T-helper 2 cell (primary cell): ENCODE measurements at regions not wholly inside any gene's neighbourhood (a gene's known extent, or its start where the extent isn't known, plus 50 kb on each side); places are given as distances from the start of the nearest gene placed in this dataset.
"Not testable (repeated sequence)": the region's sequence is repeated elsewhere in the genome, so short reads cannot be mapped to it uniquely, and the experiment has no call there.

ENCODE experiments used
- DNase-seq, 5 experiments: peaks; one replicate each; pipeline versions ENCODE4 v3.0.0 to v3.0.0-alpha.2; 2012 to 2022

DNA sequence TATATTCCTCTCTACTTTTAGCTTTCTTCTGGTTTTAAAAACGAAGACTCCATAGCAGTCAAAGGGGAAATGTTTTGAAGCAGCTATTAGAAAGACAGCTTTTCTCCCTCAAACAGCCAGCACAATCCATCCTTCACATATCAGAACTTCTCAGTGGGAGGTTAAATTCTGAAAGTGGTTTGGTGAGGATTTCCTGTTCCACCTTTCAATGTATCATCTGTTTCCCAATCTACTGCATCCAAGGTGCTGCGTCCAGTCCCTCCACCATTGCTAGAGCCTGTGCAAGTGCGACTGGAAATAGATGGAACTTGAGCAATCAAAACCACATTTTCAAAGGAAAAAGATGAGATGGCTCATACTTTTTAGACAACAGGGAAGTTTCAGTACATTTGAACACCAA lies 508.3 kb upstream of the ARID1B start:
- no peak for DNase-seq

DNA sequence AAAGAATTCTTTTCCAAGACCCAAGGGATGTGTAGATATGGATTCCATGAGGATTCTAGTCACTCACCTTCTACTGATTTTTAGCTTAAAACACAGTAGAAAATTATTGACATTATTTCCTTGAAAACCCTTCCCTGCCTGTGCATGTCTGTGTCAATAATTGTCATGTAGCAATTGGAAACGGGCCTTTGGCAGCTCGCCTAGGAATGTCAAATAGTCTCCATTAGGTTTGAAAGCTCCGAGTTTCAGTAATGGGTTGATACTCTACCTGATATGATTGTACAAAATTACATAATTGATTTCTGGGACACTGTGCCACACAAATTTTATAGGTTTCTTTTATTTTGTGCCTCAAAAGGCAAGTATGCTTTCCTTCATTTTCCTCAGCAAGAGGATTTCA lies 515.2 kb upstream of the ARID1B start:
- DNase-seq, result no peak

DNA sequence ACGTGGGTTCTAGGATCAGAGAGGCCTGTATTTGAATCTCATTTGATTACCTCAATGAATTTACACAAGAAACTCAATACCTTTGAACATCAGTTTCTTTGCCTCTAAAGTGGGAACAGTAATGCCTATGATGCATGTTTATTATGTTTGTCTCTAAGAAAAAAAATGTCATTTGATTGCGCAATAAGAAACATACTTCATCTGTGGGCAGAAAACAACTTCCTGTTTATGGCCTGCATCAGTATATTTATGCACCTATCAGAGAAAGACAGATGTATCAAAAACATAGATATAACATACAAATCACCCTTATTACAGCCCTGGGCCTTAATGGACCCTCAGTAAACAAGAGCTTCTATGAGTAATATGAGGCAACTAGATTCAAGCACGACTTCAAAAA lies 516.4 kb upstream of the ARID1B start:
- no peak for DNase-seq

DNA sequence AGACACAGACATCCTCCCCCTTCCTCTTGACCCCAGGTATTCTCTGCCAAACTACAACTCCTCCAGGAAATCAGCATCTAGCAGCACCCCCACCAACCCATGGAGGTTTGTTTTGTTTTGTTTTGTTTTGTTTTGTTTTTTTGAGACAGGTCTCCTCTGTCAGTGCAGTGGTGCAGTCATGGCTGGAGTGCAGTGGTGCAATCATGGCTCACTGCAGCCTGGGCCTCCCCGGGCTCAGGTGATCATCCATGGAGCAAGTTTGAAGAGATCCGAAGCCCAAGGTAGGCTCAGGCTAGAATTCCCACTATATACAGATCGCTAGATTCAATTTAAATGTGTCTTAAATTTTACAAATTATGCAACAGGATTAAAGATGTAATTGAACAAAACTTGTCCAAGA lies 518.2 kb upstream of the ARID1B start:
- DNase-seq, result no peak

DNA sequence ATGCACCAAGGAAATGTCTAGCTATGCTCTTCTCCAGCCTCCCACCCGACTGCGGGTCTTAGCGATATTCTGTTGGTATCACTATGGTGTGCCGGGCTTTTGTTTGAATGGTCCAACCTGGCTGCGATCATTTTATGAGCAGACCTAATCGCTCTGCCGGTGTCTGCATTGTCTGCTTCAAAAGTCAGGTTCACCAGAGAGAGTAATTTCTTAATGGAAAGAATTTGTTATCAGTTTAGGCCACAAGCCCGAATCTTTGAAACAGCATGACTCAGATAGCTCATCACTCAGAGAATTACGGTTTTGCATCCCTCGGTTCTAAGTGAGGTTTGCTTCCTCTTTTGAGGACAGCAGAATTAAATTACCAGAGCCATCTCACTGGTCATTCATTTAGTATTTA lies 521.0 kb upstream of the ARID1B start:
- peak in 1 of 5 experiments; percentile 23 for DNase-seq

DNA sequence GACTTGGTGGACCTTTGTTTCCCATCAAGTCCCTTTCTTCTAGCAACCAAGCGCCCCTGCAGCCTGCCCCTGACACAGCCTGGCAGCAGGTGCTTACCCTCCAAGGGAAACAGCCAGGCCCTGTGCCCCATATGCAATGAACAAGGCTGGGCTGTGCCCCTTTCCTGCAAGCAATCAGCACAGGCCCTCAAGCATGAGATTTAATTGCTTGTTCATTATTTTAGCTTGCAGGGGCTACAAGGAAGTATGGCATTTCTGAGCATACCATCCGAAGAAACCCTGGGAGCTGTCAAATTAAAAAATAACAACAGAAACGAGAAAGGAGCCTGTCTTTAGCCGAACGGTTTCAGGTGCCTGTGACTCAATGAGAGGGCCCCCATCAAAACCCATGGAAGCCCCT lies 522.9 kb upstream of the ARID1B start:
- DNase-seq, result no peak

DNA sequence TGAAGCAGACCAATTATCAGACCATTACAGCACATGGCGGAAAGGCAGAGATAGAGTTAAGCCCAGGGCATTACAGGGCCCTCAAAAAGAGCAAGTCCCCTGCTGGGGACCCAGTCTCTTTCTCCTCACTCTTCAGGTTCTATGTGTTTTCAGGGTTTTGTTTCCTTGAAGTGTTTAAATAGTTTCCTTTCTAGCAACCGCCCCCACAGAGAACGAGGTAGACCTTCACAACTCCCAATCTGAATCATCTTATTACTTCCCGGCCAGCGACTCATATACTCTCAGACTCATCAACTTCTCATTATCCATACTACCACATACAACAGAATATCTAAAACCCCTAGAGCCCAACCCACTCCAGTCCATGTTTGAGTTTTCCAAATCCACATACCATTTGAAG lies 526.6 kb upstream of the ARID1B start:
- DNase-seq, result peak in 1 of 5 experiments; percentile 40

DNA sequence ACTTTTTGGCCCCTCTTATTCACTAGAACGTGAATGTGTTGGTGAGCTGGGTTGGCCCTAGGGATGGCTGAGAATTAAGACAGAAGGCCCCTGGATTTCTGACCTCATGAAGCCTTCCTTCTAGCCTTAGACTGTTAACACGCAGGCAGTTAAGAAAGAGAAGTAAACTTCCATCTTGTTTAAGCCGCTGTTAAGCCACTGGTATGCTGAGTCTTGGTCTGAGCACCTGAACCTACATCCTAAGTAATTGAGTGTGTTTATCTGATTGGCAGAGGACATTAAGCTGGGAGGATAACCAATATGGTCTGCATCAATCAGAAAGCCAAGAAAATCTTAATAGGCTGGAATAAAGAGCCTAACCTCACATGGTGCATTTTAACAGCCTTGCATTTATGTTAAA lies 535.0 kb upstream of the ARID1B start:
- no peak for DNase-seq

DNA sequence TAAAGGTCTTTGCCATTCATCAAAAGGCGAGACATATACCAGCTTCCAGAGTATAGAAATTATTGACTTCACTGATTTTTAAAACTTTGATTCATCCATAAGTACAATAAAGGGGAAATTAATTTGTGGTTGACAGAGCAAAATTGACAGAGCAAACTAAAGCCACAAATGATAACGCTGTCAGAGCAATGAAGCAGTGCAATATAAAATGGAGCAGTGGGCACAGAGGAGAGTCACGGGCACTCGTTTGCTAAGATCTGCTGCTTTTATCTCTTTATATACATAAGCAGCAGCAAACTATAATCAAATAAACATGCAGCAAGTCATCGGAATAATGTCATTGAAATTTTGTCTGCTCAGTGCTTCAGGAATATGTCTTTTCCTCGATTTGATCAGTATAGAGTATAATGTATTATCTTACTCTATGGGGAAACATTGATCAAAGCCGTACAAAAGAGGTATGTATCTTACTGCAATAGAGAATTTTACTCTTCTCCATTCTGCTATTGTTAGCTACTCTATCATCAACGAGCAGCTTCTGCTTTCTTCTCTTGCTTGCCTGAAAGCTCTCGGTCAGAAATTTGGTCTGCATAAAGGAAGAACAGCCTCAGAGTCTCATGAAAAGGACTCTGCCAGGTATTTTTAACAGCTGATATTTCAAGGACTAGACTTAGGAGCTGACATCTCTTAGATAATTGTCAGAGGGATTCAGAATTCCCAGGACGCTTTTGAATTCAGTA lies 546.0 kb upstream of the ARID1B start:
- no peak for DNase-seq

DNA sequence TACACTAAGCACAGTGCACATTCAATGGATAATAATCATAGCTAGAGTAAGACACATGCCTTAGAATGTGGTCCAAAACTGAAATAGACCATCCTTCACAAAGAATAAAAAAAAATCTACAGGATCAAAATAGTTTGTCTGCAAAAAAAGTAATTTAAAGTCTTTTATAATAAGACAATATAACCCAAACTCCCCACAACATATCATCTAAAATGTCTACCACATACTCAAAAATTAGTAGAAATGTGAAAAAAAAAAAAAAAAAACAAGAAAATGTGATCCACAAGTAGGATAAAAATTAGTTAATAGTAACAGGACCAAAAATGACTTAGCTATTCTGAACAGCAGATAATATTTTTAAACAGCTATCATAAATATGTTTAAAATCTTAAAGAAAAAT lies 557.2 kb upstream of the ARID1B start:
- no peak for DNase-seq

DNA sequence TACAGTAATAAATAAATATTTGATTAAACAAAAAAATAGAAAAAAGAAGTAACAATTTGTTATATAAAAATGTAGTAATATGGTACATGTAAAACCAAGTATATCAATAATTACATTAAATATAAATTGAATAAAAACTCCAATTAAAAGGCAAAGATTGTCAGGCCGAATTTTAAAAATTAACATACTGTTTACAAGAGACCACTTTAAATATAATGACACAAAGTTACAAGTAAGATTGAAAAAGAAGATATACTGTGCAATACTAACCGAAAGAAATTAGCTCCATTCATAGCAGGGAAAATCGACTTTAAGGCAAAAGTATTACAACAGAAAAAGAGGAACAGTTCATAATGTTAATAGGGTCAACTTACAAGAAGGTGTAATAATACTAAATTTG lies 571.5 kb upstream of the ARID1B start:
- DNase-seq, result no peak

DNA sequence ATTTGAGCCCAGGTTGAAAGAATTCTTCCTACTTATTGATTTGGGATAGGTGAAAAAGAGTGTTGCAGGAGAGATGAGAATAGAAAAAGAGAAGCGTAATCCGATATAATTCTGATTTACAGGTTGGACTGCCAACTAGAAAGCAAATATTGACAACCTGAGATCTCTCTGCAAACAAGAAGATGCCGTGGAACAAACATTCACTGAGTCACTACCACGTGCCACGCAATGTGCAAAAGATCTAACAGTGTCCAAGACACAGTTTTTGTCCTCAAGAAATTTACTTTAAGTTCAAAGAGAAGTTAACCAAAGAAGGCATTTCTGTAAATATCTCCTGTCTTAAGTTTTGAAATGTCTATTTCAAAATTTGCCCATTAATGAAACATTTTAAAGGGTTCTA lies 578.0 kb upstream of the ARID1B start:
- no peak for DNase-seq

DNA sequence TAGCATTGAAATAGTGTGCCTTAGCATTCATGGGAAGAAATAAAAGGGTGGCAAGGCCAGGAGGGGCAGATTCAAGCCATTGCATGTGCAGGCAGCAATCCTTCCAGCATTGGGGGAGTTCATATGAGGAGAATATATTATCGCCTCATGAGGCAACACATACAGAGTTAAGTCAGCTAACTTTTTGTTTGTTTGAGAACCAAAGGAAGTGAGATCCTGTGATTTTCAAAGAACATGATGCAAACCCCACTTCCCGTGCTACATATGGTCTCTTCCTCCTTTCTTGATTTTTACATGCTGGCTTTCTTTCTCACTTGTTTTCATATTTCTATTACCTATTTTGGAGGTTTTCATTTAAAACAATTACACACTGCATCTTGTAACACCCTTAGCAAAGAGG lies 579.7 kb upstream of the ARID1B start:
- DNase-seq, result peak in 1 of 5 experiments; percentile 76

DNA sequence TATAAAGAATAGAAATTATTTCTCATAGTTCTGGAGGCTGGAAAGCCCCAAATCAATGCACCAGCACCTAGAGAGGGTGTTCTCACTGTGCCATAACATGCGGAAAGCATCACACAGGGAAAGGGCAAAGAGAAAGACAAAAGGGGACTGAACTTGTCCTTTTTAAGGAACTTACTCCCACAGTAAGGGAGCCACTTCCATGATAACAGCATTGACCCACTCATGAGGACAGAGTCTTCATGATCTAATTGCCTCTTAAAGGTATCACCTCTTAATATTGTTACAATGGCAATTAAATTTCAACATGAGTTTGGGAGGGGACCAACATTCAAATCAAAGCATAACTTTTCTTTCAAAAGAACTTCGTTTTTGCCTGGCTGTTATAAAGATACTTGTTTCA lies 582.2 kb upstream of the ARID1B start:
- DNase-seq, result no peak

DNA sequence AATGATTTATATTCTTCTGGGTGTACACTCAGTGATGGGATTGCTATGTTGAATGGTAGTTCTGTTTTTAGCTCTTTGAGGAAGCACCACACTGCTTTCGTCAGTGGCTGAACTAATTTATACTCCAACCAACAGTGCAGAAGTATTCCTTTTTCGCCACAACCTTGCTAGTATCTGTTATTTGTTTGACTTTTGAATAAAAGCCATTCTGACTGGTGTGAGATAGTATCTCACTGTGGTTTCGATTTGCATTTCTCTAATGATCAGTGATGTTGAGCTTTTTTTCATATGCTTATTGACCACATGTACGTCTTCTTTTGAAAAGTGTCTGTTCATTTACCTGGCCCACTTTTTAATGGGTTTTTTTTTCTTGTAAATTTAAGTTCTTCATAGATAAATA lies 583.8 kb upstream of the ARID1B start:
- peak in 1 of 5 experiments; percentile 51 for DNase-seq

DNA sequence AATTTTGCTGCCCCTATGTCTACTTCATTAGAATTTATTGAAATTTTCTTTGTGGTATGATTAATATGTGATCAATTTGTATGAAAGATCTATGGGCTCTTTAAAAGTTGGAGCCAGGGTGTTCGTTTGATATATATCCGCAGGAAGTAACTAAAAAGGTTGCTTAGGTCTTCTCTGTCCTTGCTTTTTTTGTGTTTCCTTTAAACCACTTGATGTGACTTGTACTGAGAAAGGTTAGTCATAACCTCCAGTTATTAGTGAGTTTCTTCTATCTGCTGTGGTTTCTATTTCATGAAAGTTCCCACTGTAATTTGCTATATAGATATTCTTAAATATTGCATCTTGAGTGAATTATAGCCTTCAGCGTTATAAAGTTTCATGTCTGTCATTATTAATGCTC lies 585.3 kb upstream of the ARID1B start:
- DNase-seq, result peak in 1 of 5 experiments; percentile 78

DNA sequence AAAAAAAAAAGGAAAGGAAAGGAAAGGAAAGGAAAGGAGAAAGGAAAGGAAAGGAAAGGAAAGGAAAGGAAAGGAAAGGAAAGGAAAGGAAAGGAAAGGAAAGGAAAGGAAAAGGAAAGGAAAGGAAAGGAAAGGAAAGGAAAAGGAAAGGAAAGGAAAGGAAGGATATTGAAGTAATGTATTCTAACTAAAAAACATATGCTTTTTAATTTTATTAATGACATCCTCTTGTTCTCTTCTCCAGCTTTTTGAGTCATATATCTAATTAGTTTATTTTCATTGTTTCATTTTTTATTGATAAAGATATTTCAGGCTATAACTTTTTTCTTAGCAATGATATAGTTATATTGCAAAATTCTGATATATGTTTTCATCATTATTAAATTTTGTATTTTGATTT lies 585.8 kb upstream of the ARID1B start:
- DNase-seq, result not testable (repeated sequence)

DNA sequence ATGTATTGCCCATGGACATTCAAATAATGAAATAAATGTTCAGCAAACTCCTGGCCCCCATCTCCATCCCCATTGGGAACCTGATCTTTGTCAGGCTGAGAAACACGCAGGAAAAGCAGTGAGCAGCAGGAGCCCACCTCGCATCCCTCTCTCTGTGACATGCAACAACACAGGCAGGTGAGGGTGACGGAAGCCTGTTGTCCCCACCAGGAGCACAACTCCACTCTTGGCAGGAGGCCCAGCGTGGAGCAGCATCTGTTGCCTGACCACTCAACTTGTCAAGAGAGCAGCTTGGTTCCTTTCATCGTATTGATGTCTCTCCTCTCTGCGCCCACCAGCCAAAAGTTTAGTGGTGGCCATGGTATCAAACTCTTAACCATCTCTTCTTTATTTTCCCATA lies 586.9 kb upstream of the ARID1B start:
- DNase-seq, result no peak

DNA sequence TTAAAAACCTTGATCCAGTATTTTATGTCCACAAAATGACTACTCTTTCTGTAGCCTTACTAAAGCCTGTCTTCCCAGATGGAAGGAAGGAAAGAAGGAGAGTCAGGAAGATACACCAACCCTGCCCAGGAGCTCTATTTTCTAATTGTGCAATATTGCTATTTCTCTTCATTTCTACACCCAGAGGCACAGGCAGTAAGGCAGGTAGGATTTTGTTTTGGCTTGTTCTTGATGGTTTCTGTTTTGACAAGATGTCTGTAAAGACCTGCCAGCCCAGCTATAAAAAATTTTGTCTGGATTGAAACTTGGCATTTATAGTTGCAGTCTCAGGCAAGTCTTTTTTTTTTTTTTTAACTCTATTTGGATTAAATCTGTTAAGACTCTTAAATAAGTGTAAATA lies 587.5 kb upstream of the ARID1B start:
- no peak for DNase-seq

DNA sequence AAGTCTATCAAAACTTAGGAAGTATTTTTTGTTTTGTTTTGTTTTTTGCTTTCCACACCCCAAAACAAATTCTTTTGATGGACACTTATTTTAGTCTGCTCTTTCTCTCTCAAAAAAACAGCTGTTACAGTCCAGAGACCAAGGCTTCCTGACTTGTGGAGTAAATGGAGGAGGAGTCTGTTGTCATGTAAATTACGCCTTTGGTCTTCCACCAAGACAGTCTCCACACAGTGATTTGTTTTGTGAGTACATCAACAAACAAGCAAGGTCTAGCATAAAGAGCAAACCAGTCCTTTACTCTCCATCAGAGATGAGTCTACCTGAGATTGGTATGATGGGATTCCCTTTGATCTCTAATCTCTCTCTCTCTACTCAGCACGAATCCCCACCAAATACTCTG lies 588.0 kb upstream of the ARID1B start:
- DNase-seq, result no peak

DNA sequence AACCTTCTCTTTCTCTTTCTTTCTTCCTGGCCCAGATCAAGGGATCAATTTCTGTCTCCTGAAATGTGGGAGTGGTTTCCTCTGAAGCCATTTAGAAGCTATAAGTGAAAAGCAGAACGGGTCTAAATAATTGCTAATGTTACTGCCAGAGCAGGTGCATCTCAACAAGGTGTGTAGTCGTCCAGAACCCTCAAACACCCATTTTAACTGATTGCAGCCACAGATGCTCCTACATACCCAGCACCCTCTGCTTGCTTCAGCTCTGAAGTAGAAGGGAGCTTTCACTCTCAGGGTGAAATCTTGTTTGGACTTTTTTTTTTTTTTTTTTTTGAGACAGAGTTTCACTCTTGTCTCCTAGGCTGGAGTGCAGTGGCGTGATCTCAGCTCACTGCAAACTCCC lies 592.1 kb upstream of the ARID1B start:
- DNase-seq, result no peak

DNA sequence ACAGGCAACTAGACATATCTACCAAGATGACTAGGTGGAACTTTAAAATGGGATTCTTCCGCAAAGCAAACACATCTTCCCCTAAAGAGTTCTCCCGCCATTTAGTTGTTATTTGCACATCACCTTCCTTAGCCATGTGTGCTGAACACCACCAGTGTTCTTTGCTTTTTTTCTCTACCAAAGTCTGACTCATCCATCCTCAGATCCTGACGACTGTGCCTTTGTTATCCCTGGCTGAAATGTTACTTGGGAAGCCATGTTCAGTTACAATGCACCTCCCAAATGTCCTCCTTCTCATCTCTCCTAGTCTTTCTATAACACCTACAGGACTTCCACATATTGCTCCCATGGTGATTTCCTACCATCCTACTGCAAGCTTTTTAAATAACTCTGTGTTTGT lies 593.5 kb upstream of the ARID1B start:
- DNase-seq, result no peak

DNA sequence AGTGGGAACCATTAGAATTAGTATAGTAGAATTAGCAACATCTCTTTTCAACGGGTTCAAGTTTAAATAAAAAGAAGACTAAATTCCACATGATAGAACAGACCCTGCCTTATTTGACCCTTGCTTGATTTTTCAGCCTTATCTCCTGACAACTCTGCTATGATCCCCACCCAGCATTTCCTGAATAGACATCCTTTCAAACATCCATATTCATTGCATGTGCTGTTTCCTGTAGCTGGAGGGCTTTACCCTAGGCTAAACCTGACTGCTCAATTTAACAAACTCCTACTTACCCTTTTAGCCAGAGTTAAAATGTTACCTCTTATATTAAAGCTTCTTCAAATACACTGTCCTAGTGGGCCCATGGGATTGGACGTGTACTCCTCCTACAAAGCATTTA lies 594.8 kb upstream of the ARID1B start:
- DNase-seq, result no peak

DNA sequence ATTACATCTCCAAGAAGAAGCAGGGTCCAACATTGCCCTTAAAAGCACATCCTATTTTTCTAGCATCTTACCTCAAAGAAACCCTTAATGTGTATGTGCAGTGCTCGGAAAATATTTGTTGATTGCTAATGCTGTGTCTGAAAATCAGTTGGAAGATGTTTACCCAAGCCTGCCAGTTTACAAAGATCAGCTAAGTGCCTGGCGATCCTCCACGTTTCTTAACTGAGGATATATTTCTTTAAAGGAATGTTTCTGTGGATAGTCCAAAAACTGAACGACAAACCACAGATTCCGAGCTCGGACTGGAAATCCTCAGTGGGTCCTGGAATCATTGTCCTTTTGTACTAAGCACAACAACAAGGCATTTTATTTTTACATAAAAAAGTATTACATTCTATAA lies 595.7 kb upstream of the ARID1B start:
- DNase-seq, result no peak

DNA sequence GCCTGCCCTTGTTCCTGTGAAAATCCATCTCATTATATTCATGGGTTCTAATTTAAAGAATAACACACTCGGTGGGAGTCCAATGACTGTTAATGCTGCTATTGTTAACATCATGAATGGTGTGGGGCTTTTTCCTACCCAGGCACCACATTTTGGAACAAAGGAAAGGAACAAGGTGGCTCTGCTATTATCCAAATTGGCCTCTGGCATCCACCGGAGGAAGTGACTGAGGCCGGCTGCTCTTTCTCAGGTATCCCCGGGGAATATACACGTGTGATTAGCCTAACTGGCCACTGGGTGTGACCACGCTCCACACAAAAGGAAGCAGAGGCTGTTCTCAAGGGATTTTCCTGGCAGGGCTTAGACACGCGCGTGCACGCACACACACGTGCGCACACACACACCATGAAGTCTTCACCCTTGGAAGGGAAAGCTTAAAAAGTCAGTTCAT lies 601.2 kb upstream of the ARID1B start:
- no peak for DNase-seq
